HL-60 (cell line): ENCODE measurements at regions not wholly inside any gene's neighbourhood (a gene's known extent, or its start where the extent isn't known, plus 50 kb on each side); places are given as distances from the start of the nearest gene placed in this dataset.

Source experiments
- POLR2AphosphoS5 ChIP-seq: IDR thresholded peaks from 2 replicates; pipeline ENCODE4 v1.6.1; 2012; ENCODE audit warnings: low read depth
- TF ChIP-seq, protein P1 (sequence below): IDR thresholded peaks from one replicate; pipeline ENCODE4 v1.5.1; 2011; ENCODE audit warnings: low read length, control low read depth, inconsistent platforms; ENCODE audit not compliant: insufficient read depth

DNA sequence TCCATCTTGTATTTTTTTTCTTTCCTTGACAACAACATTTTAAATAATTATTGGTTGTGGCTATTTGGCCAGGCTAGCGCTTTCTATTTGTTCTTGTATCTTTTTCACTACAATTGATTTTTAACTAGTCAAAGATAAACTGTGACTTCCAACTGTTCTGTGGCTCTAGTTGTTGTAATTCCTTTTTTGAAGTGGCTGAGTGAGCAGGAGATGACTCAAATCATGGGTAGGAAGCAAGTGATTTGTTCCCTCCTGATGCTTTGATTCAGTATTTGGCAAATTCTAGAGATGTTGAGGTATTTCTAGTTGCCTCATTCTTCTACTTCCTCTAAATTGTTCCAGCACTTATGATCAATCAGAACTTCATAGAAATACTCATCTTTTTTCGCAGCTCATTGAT is 633.5 kb downstream of the RERGL start:
- TF ChIP-seq, protein P1, sequence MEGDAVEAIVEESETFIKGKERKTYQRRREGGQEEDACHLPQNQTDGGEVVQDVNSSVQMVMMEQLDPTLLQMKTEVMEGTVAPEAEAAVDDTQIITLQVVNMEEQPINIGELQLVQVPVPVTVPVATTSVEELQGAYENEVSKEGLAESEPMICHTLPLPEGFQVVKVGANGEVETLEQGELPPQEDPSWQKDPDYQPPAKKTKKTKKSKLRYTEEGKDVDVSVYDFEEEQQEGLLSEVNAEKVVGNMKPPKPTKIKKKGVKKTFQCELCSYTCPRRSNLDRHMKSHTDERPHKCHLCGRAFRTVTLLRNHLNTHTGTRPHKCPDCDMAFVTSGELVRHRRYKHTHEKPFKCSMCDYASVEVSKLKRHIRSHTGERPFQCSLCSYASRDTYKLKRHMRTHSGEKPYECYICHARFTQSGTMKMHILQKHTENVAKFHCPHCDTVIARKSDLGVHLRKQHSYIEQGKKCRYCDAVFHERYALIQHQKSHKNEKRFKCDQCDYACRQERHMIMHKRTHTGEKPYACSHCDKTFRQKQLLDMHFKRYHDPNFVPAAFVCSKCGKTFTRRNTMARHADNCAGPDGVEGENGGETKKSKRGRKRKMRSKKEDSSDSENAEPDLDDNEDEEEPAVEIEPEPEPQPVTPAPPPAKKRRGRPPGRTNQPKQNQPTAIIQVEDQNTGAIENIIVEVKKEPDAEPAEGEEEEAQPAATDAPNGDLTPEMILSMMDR, result no peak
- no peak for TF ChIP-seq POLR2AphosphoS5
